ENCODE measurements at regions not wholly inside any gene's neighbourhood (a gene's known extent, or its start where the extent isn't known, plus 50 kb on each side); places are given as distances from the start of the nearest gene placed in this dataset.

- no peaks in the 10 kb centered on the region for H3K9me3 ChIP-seq (ENCODE audit: low read length)
- no peaks in the 10 kb centered on the region for H3K79me2 ChIP-seq (replicated peaks; ENCODE audit: insufficient read depth, low read length)
- no peaks in the 10 kb centered on the region for H3K27me3 ChIP-seq (ENCODE audit: insufficient read depth, low read depth, low read length)
- no peak overlapping the region for H2AFZ ChIP-seq (ENCODE audit: low read depth, low read length)
- H3K27ac ChIP-seq (ENCODE audit: low read length), result no peak overlapping the region
- H3K4me3 ChIP-seq (ENCODE audit: low read length), result no peak overlapping the region
- no peaks in the 10 kb centered on the region for H3F3A ChIP-seq (ENCODE audit: insufficient read depth, low read length, poor library complexity, severe bottlenecking)
- no peaks in the 10 kb centered on the region for H3K36me3 ChIP-seq (ENCODE audit: insufficient read depth, low read length)
- no peaks in the 10 kb centered on the region for H3K9me2 ChIP-seq (ENCODE audit: insufficient read depth, low read length)
- no peak for TF ChIP-seq MXI1 (conservative IDR thresholded peaks at IDR 0.05; ENCODE audit: poor library complexity, severe bottlenecking)
- TF ChIP-seq REST (IDR thresholded peaks at IDR 0.05; ENCODE audit: borderline replicate concordance), result no peak
- TF ChIP-seq EP300 (conservative IDR thresholded peaks at IDR 0.05; ENCODE audit: poor library complexity, severe bottlenecking), result no peak
- no peak for TF ChIP-seq TAF1 (IDR thresholded peaks at IDR 0.05; ENCODE audit: low read depth)
- no peak for TF ChIP-seq CTCF (IDR thresholded peaks at IDR 0.05; ENCODE audit: poor library complexity, severe bottlenecking)
- no peak for TF ChIP-seq SMC3 (conservative IDR thresholded peaks at IDR 0.05; ENCODE audit: poor library complexity)
- TF ChIP-seq RAD21 (conservative IDR thresholded peaks at IDR 0.05), result no peak
- no peak for TF ChIP-seq EZH2 (IDR thresholded peaks at IDR 0.05; ENCODE audit: borderline replicate concordance, insufficient read depth, low read length, poor library complexity, severe bottlenecking)
- TF ChIP-seq POLR2AphosphoS5 (IDR thresholded peaks at IDR 0.05), result no peak
- H3K4me2 ChIP-seq (ENCODE audit: low read length), result no peak overlapping the region
- H4K20me1 ChIP-seq (ENCODE audit: insufficient read depth), result no peaks in the 10 kb centered on the region
- H3K9ac ChIP-seq (ENCODE audit: low read length), result no peak overlapping the region
Measured at GRCh38 chr12:16669756-16670155, 63.8 kb upstream of the LMO3 start.

GRCh38 chr12:16668198-16668597 lies 62.2 kb upstream of the LMO3 start:
- H3F3A ChIP-seq (ENCODE audit: insufficient read depth, low read length, poor library complexity, severe bottlenecking), result no peaks in the 10 kb centered on the region
- no peaks in the 10 kb centered on the region for H3K36me3 ChIP-seq (ENCODE audit: insufficient read depth, low read length)
- TF ChIP-seq RAD21 (conservative IDR thresholded peaks at IDR 0.05), result no peak
- TF ChIP-seq SMC3 (conservative IDR thresholded peaks at IDR 0.05; ENCODE audit: poor library complexity), result no peak
- TF ChIP-seq CTCF (IDR thresholded peaks at IDR 0.05; ENCODE audit: poor library complexity, severe bottlenecking), result no peak
- TF ChIP-seq TAF1 (IDR thresholded peaks at IDR 0.05; ENCODE audit: low read depth), result no peak
- no peak for TF ChIP-seq POLR2AphosphoS5 (IDR thresholded peaks at IDR 0.05)
- no peak for TF ChIP-seq EP300 (conservative IDR thresholded peaks at IDR 0.05; ENCODE audit: poor library complexity, severe bottlenecking)
- no peak for TF ChIP-seq MXI1 (conservative IDR thresholded peaks at IDR 0.05; ENCODE audit: poor library complexity, severe bottlenecking)
- no peak for TF ChIP-seq EZH2 (IDR thresholded peaks at IDR 0.05; ENCODE audit: borderline replicate concordance, insufficient read depth, low read length, poor library complexity, severe bottlenecking)
- no peak for TF ChIP-seq REST (IDR thresholded peaks at IDR 0.05; ENCODE audit: borderline replicate concordance)
- no peaks in the 10 kb centered on the region for H3K9me3 ChIP-seq (ENCODE audit: low read length)
- H3K4me2 ChIP-seq (ENCODE audit: low read length), result no peak overlapping the region
- no peak overlapping the region for H3K9ac ChIP-seq (ENCODE audit: low read length)
- H3K4me3 ChIP-seq (ENCODE audit: low read length), result no peak overlapping the region
- H3K79me2 ChIP-seq (replicated peaks; ENCODE audit: insufficient read depth, low read length), result no peaks in the 10 kb centered on the region
- no peak overlapping the region for H2AFZ ChIP-seq (ENCODE audit: low read depth, low read length)
- no peaks in the 10 kb centered on the region for H3K9me2 ChIP-seq (ENCODE audit: insufficient read depth, low read length)
- no peak overlapping the region for H3K27ac ChIP-seq (ENCODE audit: low read length)
- H4K20me1 ChIP-seq (ENCODE audit: insufficient read depth), result no peaks in the 10 kb centered on the region
- no peaks in the 10 kb centered on the region for H3K27me3 ChIP-seq (ENCODE audit: insufficient read depth, low read depth, low read length)

Measured in neural cell (in vitro differentiated cells).